Transverse colon (tissue), 4 donors: ENCODE measurements at regions not wholly inside any gene's neighbourhood (a gene's known extent, or its start where the extent isn't known, plus 50 kb on each side); places are given as distances from the start of the nearest gene placed in this dataset.

Experiments used
- POLR2A ChIP-seq: fragments of 450-650 bp; IDR thresholded peaks from one replicate; pipeline ENCODE4 v1.6.1; 2016; ENCODE audit warnings: antibody characterized with exemption, mild to moderate bottlenecking, moderate library complexity
- POLR2AphosphoS5 ChIP-seq, 3 donors: sonication (generic); formaldehyde crosslinking; IDR thresholded peaks; one replicate each; pipeline ENCODE4 v1.6.1; 2016; ENCODE audit warnings: antibody characterized with exemption in 3 of 3
- TF ChIP-seq, protein P1 (sequence below), 5 experiments: fragments of 200-600 bp in 3 of 5; fragments of 450-650 bp in 2 of 5; sonication (generic) in 3 of 5; IDR thresholded peaks; 1 replicate in 2 of 5; 2 replicates in 3 of 5; pipeline ENCODE4 v1.5.1; 2016 to 2017; ENCODE audit warnings: antibody characterized with exemption in 5 of 5, inconsistent platforms in 3 of 5, mild to moderate bottlenecking in 2 of 5, moderate library complexity in 1 of 5

DNA sequence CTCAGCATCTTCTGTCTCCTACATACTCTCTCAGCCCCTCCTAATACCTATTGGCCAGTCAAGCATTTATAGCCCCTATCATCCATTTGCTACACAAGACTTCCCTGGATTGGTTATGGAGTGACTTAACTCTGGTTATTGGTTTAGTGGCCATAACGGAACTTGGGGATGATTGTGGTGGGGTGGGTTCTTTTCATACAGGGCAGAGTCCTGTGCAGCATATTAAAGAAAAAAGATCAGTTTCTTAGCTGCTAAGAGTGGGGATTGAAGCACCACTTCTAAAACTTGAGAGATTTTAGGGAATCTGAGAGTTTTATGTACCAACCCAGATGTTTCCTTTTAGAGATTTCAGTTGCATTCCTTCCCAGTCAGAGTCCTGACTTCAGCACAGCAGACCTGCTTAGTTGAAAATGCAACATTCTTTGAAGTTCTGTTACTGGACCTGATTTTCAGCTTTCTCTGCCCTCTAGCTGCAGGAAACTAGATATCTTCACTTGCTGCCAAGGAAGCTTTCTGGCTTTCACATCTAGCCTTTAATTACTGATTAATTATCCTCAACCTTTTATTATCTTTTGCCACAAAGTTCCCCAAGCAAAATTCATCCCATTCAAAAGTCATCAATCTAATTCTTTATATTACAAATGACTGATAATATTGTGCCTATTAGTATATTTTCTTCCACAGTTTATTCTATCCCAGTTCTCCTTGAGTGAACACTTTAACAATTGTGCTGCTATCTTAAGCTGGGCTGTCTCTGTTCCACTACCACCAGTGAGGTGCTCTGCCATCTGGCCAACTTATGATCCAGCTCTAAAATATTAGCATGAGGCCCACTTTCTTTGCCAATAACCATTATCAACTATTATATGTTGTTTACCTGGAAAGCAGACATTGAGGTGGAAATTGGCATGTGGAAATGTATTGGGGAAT is 906.0 kb upstream of the ALCAM start:
- TF ChIP-seq, protein P1, sequence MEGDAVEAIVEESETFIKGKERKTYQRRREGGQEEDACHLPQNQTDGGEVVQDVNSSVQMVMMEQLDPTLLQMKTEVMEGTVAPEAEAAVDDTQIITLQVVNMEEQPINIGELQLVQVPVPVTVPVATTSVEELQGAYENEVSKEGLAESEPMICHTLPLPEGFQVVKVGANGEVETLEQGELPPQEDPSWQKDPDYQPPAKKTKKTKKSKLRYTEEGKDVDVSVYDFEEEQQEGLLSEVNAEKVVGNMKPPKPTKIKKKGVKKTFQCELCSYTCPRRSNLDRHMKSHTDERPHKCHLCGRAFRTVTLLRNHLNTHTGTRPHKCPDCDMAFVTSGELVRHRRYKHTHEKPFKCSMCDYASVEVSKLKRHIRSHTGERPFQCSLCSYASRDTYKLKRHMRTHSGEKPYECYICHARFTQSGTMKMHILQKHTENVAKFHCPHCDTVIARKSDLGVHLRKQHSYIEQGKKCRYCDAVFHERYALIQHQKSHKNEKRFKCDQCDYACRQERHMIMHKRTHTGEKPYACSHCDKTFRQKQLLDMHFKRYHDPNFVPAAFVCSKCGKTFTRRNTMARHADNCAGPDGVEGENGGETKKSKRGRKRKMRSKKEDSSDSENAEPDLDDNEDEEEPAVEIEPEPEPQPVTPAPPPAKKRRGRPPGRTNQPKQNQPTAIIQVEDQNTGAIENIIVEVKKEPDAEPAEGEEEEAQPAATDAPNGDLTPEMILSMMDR (IDR thresholded peaks at IDR 0.05) = no peak
- TF ChIP-seq POLR2A (no peak), POLR2AphosphoS5 (IDR thresholded peaks at IDR 0.05) (no peak)
